22Rv1 (cell line): ENCODE measurements at regions not wholly inside any gene's neighbourhood (a gene's known extent, or its start where the extent isn't known, plus 50 kb on each side); places are given as distances from the start of the nearest gene placed in this dataset.

ENCODE experiments used
- CTCF ChIP-seq: fragments of 450-650 bp; IDR thresholded peaks from 2 replicates; pipeline ENCODE4 v1.5.1; 2017; ENCODE audit warnings: mild to moderate bottlenecking
- ZFX ChIP-seq: fragments of 450-650 bp; IDR thresholded peaks from 2 replicates; pipeline ENCODE4 v1.6.1; 2017; ENCODE audit warnings: antibody characterized with exemption, borderline replicate concordance

- TF ChIP-seq CTCF (no peak), ZFX (no peak)
These were observed 64.5 kb upstream of the MRI1 start for GRCh38 chr19:13699786-13700185.
